T47D (cell line): ENCODE measurements at regions not wholly inside any gene's neighbourhood (a gene's known extent, or its start where the extent isn't known, plus 50 kb on each side); places are given as distances from the start of the nearest gene placed in this dataset.

Experiments
- DNase-seq, 2 experiments: peaks; one replicate each; pipeline versions ENCODE4 v3.0.0 to v3.0.0-alpha.2; 2011 to 2012; ENCODE audit warnings: low read depth in 1 of 2, low spot score in 1 of 2
- JUND ChIP-seq: IDR thresholded peaks from 2 replicates; pipeline ENCODE4 v1.6.1; 2012; ENCODE audit warnings: low read depth
- in situ Hi-C: cut with HindIII; loops from 2 replicates; pipeline ENCODE4 v1.10.0; 2016; ENCODE audit warnings: low sequenced_read_pairs, low pct_unique_long_range_greater_than_20kb

- in situ Hi-C loops: no loop called here
- no peak for DNase-seq
- TF ChIP-seq JUND: no peak
These were observed 280.0 kb downstream of the LRIG3 start for GRCh38 chr12:58640314-58640713.

DNA sequence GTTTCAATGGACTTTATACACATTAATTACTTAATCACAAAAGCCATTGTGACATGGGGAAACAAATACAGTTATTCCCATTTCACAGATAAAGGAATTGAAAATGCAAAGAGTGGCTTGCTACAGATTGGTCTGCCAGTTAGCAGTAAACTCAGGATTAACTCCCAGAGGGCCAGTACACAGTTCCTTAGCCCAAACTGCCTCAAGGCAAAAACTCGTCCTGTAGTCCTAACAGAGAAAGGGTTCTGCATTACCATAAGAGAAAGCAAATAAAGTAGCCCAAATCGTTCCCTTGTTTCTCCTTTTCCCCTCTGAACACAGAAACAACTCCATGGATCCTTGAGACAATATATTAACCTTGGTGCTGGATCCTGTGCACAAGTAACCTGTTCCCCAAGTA lies 274.4 kb downstream of the LRIG3 start:
- DNase-seq: no peak
- no peak for TF ChIP-seq JUND
- in situ Hi-C loops: no loop called here

DNA sequence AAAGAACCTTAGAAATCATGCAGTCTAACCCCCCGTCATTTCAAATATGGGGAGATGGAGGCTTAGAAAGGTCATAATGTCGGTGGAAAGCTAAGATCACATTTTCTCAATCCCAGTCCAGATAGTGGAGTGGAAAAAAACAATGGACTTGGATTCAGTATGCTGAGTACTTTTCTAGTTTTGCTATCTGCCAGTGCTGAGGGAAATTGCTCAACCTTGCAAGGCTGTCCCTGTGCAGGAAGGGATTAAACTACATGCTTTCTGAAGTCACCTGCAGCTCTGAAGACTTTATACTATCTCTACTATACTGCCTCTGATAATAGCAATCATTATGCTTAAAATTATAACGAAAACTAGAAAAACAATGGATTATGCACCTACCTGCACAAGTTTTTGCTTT lies 272.8 kb downstream of the LRIG3 start:
- no peak for DNase-seq
- in situ Hi-C loops: no loop called here
- no peak for TF ChIP-seq JUND

- in situ Hi-C loops: no loop called here
- no peak for TF ChIP-seq JUND
- no peak for DNase-seq
These were observed 272.1 kb downstream of the LRIG3 start for GRCh38 chr12:58648176-58648575.

- DNase-seq: no peak
- no peak for TF ChIP-seq JUND
- in situ Hi-C loops: no loop called here
These were observed 268.5 kb downstream of the LRIG3 start for GRCh38 chr12:58651850-58652249.

GRCh38 chr12:58654021-58654420 lies 266.3 kb downstream of the LRIG3 start:
- no peak for DNase-seq
- no peak for TF ChIP-seq JUND
- in situ Hi-C loops: no loop called here

DNA sequence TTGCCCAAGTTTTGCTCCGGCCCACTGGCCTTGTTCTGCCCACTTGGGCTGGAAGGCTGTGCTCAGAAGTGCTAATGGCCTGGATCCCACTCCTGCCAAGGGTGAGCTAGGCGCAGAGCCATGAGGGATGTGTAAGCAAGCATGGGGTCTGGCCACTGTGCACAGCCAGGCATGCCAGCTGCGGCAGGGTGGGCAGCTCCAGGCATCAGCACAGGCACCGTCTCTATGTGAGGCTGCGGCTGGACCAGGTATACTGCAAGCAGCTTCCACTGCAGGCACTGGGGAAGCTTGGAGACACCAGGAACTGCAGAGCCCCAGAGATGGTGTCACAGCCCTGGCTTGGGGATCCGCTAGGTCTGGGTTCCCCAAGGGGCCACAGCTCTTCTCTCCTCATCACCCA lies 264.9 kb downstream of the LRIG3 start:
- no peak for TF ChIP-seq JUND
- no peak for DNase-seq
- in situ Hi-C loops: no loop called here

DNA sequence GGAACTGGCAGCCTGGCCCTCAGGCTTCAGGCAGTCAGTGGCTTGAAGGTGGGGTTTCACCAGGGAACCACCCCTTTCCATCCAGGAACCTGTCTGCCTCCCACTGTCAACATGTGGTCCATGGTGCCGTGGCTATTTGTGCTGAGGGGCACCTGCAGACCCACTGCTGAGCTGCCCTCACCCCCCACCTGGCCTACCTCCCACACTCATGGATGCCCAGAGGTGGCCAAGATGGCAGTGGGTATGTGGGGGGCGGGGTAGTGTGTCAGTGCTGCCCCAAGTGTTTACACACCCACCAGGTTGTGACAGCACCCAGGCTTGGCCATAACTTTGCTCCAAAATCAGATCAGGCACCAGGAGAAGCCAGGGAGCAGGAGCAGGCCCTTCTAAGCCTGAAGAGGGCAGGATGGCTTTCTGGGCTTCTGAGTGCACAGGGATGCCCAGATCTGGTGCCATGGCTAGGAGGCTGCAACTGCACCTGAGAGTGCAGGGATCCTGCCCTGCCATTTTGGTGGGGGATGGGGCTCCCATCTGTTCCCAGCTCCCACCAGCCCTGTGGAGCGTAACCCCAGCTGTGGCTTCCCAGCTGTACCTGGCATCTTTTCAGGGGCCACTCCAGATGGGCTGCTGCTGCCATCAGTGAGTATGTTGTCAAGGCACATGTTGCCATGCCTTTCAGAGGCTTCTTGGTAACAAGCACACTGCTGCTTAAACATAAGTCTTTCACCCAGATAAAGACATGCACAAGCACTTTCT lies 263.9 kb downstream of the LRIG3 start:
- no peak for TF ChIP-seq JUND
- DNase-seq: no peak
- in situ Hi-C loops: no loop called here

GRCh38 chr12:58657190-58657589 lies 263.1 kb downstream of the LRIG3 start:
- TF ChIP-seq JUND: no peak
- in situ Hi-C loops: no loop called here
- no peak for DNase-seq

DNA sequence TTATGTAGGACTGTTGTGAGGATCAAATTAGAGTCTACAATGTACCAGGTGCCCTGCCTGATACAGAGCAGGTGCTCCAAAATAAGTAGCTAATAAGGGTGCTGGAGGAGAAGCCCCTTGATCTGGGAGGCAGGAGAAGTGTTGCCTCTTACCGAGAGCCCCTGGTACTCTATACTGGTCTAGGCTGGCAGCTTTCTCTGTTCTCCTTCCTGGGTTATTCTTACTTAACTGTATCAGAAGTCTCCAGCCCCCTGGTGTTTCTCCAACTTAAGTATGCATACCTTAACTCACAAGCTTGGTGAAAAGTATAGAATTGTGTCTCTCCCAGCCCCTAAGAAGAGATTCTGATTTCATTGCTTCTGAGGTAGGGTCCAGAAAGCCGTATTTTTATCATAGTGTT lies 254.9 kb downstream of the LRIG3 start:
- no peak for DNase-seq
- in situ Hi-C loops: no loop called here
- TF ChIP-seq JUND: no peak

- in situ Hi-C loops: no loop called here
- no peak for TF ChIP-seq JUND
- no peak for DNase-seq
These were observed 252.1 kb downstream of the LRIG3 start for GRCh38 chr12:58668233-58668632.

GRCh38 chr12:58668871-58669270 lies 251.4 kb downstream of the LRIG3 start:
- DNase-seq: no peak
- TF ChIP-seq JUND: no peak

GRCh38 chr12:58670623-58671022 lies 249.7 kb downstream of the LRIG3 start:
- no peak for DNase-seq
- TF ChIP-seq JUND: no peak
- in situ Hi-C loops: no loop called here

More at GRCh38 chr12:58668871-58669270, 251.4 kb downstream of the LRIG3 start:
- in situ Hi-C loops: no loop called here

GRCh38 chr12:58671196-58671595 lies 249.1 kb downstream of the LRIG3 start:
- in situ Hi-C loops: no loop called here
- no peak for TF ChIP-seq JUND
- no peak for DNase-seq
